H1 (cell line): ENCODE measurements at regions not wholly inside any gene's neighbourhood (a gene's known extent, or its start where the extent isn't known, plus 50 kb on each side); places are given as distances from the start of the nearest gene placed in this dataset.

Experiments
- KDM1A ChIP-seq: fragments of 200-600, 300-600 bp; sonication (generic); IDR thresholded peaks from 2 replicates; pipeline ENCODE4 v1.7.1; 2016; ENCODE audit warnings: mild to moderate bottlenecking, low read length, borderline replicate concordance
- TBP ChIP-seq: IDR thresholded peaks from 2 replicates; pipeline ENCODE4 v1.6.1; 2011; ENCODE audit warnings: low read depth, low read length, improper control_type of control experiment

- TF ChIP-seq KDM1A: no peak
- TF ChIP-seq TBP: no peak
Observed at GRCh38 chr15:60162251-60162967, 158.3 kb downstream of the FOXB1 start (continued).
